ENCODE measurements at regions not wholly inside any gene's neighbourhood (a gene's known extent, or its start where the extent isn't known, plus 50 kb on each side); places are given as distances from the start of the nearest gene placed in this dataset.

GRCh38 chr9:29822458-29822857, 2249.2 kb upstream of the C9orf72 start:
- TF ChIP-seq CTCF (IDR thresholded peaks at IDR 0.05) (no peak), POLR2A (IDR thresholded peaks at IDR 0.05) (no peak)

All from thyroid gland (tissue), 4 donors.